ENCODE measurements at regions not wholly inside any gene's neighbourhood (a gene's known extent, or its start where the extent isn't known, plus 50 kb on each side); places are given as distances from the start of the nearest gene placed in this dataset.

GRCh38 chr2:158903711-158904405 lies 64.6 kb upstream of the TANC1 start:
- POLR2A ChIA-PET, result no interaction called here
- CTCF ChIA-PET, result no interaction called here

- POLR2A ChIA-PET, result no interaction called here
- CTCF ChIA-PET, result no interaction called here
Observed at GRCh38 chr2:158904627-158905177, 63.7 kb upstream of the TANC1 start.

- POLR2A ChIA-PET, result no interaction called here
Observed at GRCh38 chr2:158905341-158905740, 63.1 kb upstream of the TANC1 start.

GRCh38 chr2:158905784-158906183 lies 62.7 kb upstream of the TANC1 start:
- CTCF ChIA-PET, result no interaction called here
- POLR2A ChIA-PET, result no interaction called here

More at GRCh38 chr2:158905341-158905740, 63.1 kb upstream of the TANC1 start:
- CTCF ChIA-PET, result no interaction called here

GRCh38 chr2:158907926-158908456 lies 60.4 kb upstream of the TANC1 start:
- POLR2A ChIA-PET, result no interaction called here
- CTCF ChIA-PET, result no interaction called here

GRCh38 chr2:158912112-158912511 lies 56.3 kb upstream of the TANC1 start:
- ChIA-PET POLR2A (no interaction called here), CTCF (no interaction called here)

GRCh38 chr2:158912765-158913164 lies 55.7 kb upstream of the TANC1 start:
- POLR2A ChIA-PET, result no interaction called here
- CTCF ChIA-PET, result interaction anchor here (1.0 kb wide), 1 partner anchor 11 kb away, joined by 4 read pairs; no protein-coding TSS in a partner anchor

- CTCF ChIA-PET, result no interaction called here
- POLR2A ChIA-PET, result no interaction called here
Observed at GRCh38 chr2:158914066-158914465, 54.4 kb upstream of the TANC1 start.

- POLR2A ChIA-PET, result no interaction called here
- CTCF ChIA-PET, result no interaction called here
Observed at GRCh38 chr2:158914731-158915130, 53.7 kb upstream of the TANC1 start.

GRCh38 chr2:158917121-158917520 lies 51.3 kb upstream of the TANC1 start:
- POLR2A ChIA-PET, result no interaction called here
- CTCF ChIA-PET, result no interaction called here

GRCh38 chr2:158918452-158918851 lies 50.0 kb upstream of the TANC1 start:
- ChIA-PET CTCF (no interaction called here), POLR2A (no interaction called here)
